Astrocyte (in vitro differentiated cells and primary cell): ENCODE measurements at regions not wholly inside any gene's neighbourhood (a gene's known extent, or its start where the extent isn't known, plus 50 kb on each side); places are given as distances from the start of the nearest gene placed in this dataset.

Experiments
- DNase-seq: peaks from one replicate; pipeline ENCODE4 v3.0.0-alpha.2; 2010; ENCODE audit warnings: low read depth
- FAIRE-seq: peaks from 2 replicates; lab custom pipeline; 2011; peaks lifted over from hg19 to GRCh38; lab: Jason Lieb, UNC
- H2AFZ ChIP-seq: 2 replicates; pipeline ENCODE4 v1.6.0; 2012; ENCODE audit warnings: low read depth, low read length, inconsistent platforms
- H3K27ac ChIP-seq: 2 replicates; pipeline ENCODE4 v1.5.1; 2011; ENCODE audit warnings: low read depth, low read length, inconsistent platforms
- H3K27me3 ChIP-seq: 2 replicates; pipeline ENCODE4 v1.6.0; 2011; ENCODE audit warnings: low read length, inconsistent platforms; ENCODE audit not compliant: insufficient read depth
- H3K36me3 ChIP-seq: 2 replicates; pipeline ENCODE4 v1.5.1; 2011; ENCODE audit warnings: low read length, inconsistent platforms; ENCODE audit not compliant: insufficient read depth
- H3K4me1 ChIP-seq: 2 replicates; pipeline ENCODE4 v1.5.1; 2011; ENCODE audit warnings: low read length, inconsistent platforms; ENCODE audit not compliant: insufficient read depth
- H3K4me2 ChIP-seq: 2 replicates; pipeline ENCODE4 v1.6.0; 2012; ENCODE audit warnings: low read length, inconsistent platforms
- H3K4me3 ChIP-seq: 2 replicates; pipeline ENCODE4 v1.5.1; 2011; ENCODE audit warnings: low read depth, mild to moderate bottlenecking, low read length, inconsistent platforms; ENCODE audit not compliant: insufficient read depth
- H3K79me2 ChIP-seq: 2 replicates; pipeline ENCODE4 v1.6.0; 2012; ENCODE audit warnings: mild to moderate bottlenecking, low read length, inconsistent platforms; ENCODE audit not compliant: insufficient read depth
- H3K9ac ChIP-seq: 2 replicates; pipeline ENCODE4 v1.6.0; 2012; ENCODE audit warnings: mild to moderate bottlenecking, low read length, inconsistent platforms
- H3K9me3 ChIP-seq: 2 replicates; pipeline ENCODE4 v1.5.1; 2012; ENCODE audit warnings: low read depth, mild to moderate bottlenecking, low read length, inconsistent platforms; ENCODE audit not compliant: insufficient read depth
- H4K20me1 ChIP-seq: 2 replicates; pipeline ENCODE4 v1.6.0; 2012; ENCODE audit warnings: low read length, inconsistent platforms; ENCODE audit not compliant: insufficient read depth
- H3K27ac Mint-ChIP-seq: one replicate; pipeline ENCODE4 v1.8.0; 2021; ENCODE audit warnings: mild to moderate bottlenecking, mixed read lengths; ENCODE audit not compliant: unreplicated experiment
- H3K27me3 Mint-ChIP-seq: one replicate; pipeline ENCODE4 v1.8.0; 2021; ENCODE audit warnings: low read depth, mixed read lengths; ENCODE audit not compliant: unreplicated experiment
- H3K36me3 Mint-ChIP-seq: one replicate; pipeline ENCODE4 v1.8.0; 2021; ENCODE audit warnings: low read depth, mixed read lengths; ENCODE audit not compliant: unreplicated experiment
- H3K4me1 Mint-ChIP-seq: one replicate; pipeline ENCODE4 v1.8.0; 2021; ENCODE audit warnings: low read depth, mixed read lengths; ENCODE audit not compliant: unreplicated experiment
- H3K4me3 Mint-ChIP-seq: one replicate; pipeline ENCODE4 v1.8.0; 2021; ENCODE audit warnings: mild to moderate bottlenecking, moderate library complexity, mixed read lengths; ENCODE audit not compliant: unreplicated experiment
- H3K9me3 Mint-ChIP-seq: one replicate; pipeline ENCODE4 v1.8.0; 2021; ENCODE audit warnings: mild to moderate bottlenecking, mixed read lengths; ENCODE audit not compliant: unreplicated experiment
- CTCF ChIP-seq: IDR thresholded peaks from 2 replicates; pipeline ENCODE4 v1.5.1; 2011; ENCODE audit warnings: low read depth, mild to moderate bottlenecking, inconsistent platforms, low read length, moderate library complexity; ENCODE audit not compliant: insufficient read depth
- EZH2 ChIP-seq: IDR thresholded peaks from 2 replicates; pipeline ENCODE4 v1.6.1; 2012; ENCODE audit warnings: mild to moderate bottlenecking, low read length, inconsistent platforms; ENCODE audit not compliant: insufficient read depth

- FAIRE-seq (peak; percentile 68), DNase-seq (no peak)
- H3K36me3 Mint-ChIP-seq: no peaks in the 10 kb centered on the region
- no peak overlapping the region for H3K4me3 Mint-ChIP-seq
- no peak overlapping the region for H3K4me2 ChIP-seq
- H4K20me1 ChIP-seq: no peaks in the 10 kb centered on the region
- H3K27me3 ChIP-seq: no peaks in the 10 kb centered on the region
- no peak overlapping the region for H3K27ac Mint-ChIP-seq
- H2AFZ ChIP-seq: no peak overlapping the region
- H3K9me3 ChIP-seq: no peaks in the 10 kb centered on the region
- no peaks in the 10 kb centered on the region for H3K79me2 ChIP-seq
- no peak for TF ChIP-seq EZH2
- TF ChIP-seq CTCF: no peak
- H3K4me1 ChIP-seq: no peaks in the 10 kb centered on the region
- no peaks in the 10 kb centered on the region for H3K4me1 Mint-ChIP-seq
- H3K9me3 Mint-ChIP-seq: no peaks in the 10 kb centered on the region
- no peak overlapping the region for H3K4me3 ChIP-seq
- no peak overlapping the region for H3K9ac ChIP-seq
- no peaks in the 10 kb centered on the region for H3K27me3 Mint-ChIP-seq
- no peaks in the 10 kb centered on the region for H3K36me3 ChIP-seq
- no peak overlapping the region for H3K27ac ChIP-seq
These were observed 177.7 kb downstream of the ZNF674 start for GRCh38 chrX:46367491-46367890.

DNA sequence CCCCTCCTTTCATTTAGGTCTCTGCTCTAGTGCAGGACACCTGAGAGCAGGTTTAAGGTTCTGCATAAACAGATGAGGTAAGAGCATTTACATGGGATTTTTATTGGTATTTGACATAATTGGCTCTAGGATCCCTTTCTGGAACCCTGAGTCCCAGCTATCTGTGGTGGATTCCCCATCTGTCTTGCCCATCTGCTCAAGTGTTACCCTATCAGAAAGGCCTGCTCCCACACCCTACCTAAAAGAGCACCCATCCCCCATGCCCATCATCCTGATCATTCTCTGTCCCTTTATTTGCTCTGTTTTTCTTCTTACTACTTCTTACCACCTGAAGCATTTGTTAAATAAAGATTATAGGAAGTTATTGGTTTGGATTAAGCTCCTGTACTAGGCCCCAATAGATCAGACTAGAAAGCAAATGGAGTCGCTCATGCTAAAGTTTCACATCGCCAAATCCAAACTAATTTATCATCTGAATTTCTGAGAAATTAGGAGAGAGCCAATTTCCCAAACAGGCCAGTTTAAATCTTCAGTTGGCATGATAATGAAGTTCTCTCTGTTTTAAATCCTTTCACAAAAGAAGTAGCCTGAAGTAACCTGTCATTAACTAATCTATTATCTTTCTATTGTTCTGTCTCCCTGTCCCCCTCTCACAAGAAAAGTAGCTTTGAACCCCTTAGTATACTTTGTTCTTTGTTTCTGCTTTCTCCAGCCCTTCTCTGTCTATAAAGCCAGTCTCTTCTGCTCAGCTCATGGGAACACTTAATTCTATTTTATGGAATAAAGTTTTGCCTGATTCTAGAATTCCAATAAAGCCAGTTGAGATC, 178.6 kb downstream of the ZNF674 start:
- Histone ChIP-seq H4K20me1 (no peaks in the 10 kb centered on the region), H3K27ac (no peak overlapping the region), H2AFZ (no peak overlapping the region), H3K4me1 (no peaks in the 10 kb centered on the region), H3K4me3 (no peak overlapping the region), H3K9me3 (no peaks in the 10 kb centered on the region), H3K79me2 (no peaks in the 10 kb centered on the region), H3K9ac (no peak overlapping the region), H3K4me2 (no peak overlapping the region), H3K27me3 (no peaks in the 10 kb centered on the region), H3K36me3 (no peaks in the 10 kb centered on the region)
- H3K4me3 Mint-ChIP-seq: no peak overlapping the region
- H3K27me3 Mint-ChIP-seq: no peaks in the 10 kb centered on the region
- H3K36me3 Mint-ChIP-seq: no peaks in the 10 kb centered on the region
- FAIRE-seq: peak; percentile 75
- TF ChIP-seq EZH2 (no peak), CTCF (no peak)
- no peak overlapping the region for H3K27ac Mint-ChIP-seq
- no peaks in the 10 kb centered on the region for H3K9me3 Mint-ChIP-seq
- no peaks in the 10 kb centered on the region for H3K4me1 Mint-ChIP-seq
- DNase-seq: no peak

DNA sequence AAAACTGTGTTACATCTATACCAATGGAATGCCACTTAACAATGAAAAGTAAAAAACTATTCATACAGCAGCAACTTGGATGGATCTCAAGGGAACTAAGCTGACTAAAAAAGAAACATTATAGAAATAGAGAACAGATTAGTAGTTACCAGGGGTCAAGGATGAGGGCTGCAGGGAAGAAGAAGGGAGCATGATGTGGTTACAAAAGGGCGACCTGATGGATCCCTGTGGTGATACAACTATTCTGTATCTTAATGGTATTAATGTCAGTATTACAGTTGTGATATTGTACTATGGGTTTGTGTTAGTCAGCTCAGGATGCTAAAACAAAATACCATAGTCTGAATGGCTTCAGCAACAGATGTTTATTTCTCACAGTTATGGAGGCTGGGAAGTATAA, 190.7 kb downstream of the ZNF674 start:
- no peak for FAIRE-seq
- no peak overlapping the region for H3K4me3 Mint-ChIP-seq

More for the DNA sequence above, 190.7 kb downstream of the ZNF674 start:
- TF ChIP-seq EZH2 (no peak), CTCF (no peak)
- Histone ChIP-seq H3K27me3 (no peaks in the 10 kb centered on the region), H3K4me3 (no peak overlapping the region), H3K9me3 (no peaks in the 10 kb centered on the region), H3K79me2 (no peaks in the 10 kb centered on the region), H3K4me2 (no peak overlapping the region), H4K20me1 (no peaks in the 10 kb centered on the region), H3K36me3 (no peaks in the 10 kb centered on the region), H3K27ac (no peak overlapping the region), H3K9ac (no peak overlapping the region), H3K4me1 (no peaks in the 10 kb centered on the region), H2AFZ (no peak overlapping the region)
- no peaks in the 10 kb centered on the region for H3K9me3 Mint-ChIP-seq
- H3K4me1 Mint-ChIP-seq: no peaks in the 10 kb centered on the region
- no peak overlapping the region for H3K27ac Mint-ChIP-seq
- no peak for DNase-seq
- H3K36me3 Mint-ChIP-seq: no peaks in the 10 kb centered on the region
- no peaks in the 10 kb centered on the region for H3K27me3 Mint-ChIP-seq
